NCI-H1694 treated with DMSO at 0.1 percent for 48 hours (cell line): ENCODE measurements at regions not wholly inside any gene's neighbourhood (a gene's known extent, or its start where the extent isn't known, plus 50 kb on each side); places are given as distances from the start of the nearest gene placed in this dataset.
A peak's percentile ranks its signal among the peaks of the same experiment; 100 is the strongest.

ENCODE experiments used
- DNase-seq: peaks from one replicate; lab custom pipeline; 2025; lab: John Stamatoyannopoulos, UW

DNA sequence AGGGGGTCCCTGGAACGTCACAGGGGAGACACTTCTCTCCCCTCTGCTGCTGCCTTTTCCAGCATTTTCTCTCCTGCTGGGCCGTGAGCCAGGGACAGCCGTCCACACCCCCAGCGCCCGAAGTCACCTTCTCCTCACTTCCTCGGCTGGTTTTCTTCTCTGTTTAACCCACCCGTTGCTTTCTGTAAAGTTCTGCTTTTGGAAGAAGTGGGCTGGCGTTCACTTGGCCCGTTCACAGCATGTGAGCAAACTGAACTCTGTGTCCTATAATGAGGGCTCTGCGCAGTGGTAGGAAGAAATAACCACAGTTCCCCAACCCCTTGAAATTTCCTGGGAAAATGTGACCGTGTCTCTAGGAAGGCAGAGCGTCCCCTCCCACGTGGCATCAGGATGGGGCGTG lies 187.0 kb upstream of the HDAC4 start:
- DNase-seq, result no peak

- DNase-seq, result no peak
These were observed 186.5 kb upstream of the HDAC4 start for GRCh38 chr2:239587311-239587731.

- DNase-seq, result no peak
These were observed 186.0 kb upstream of the HDAC4 start for GRCh38 chr2:239586651-239587310.

DNA sequence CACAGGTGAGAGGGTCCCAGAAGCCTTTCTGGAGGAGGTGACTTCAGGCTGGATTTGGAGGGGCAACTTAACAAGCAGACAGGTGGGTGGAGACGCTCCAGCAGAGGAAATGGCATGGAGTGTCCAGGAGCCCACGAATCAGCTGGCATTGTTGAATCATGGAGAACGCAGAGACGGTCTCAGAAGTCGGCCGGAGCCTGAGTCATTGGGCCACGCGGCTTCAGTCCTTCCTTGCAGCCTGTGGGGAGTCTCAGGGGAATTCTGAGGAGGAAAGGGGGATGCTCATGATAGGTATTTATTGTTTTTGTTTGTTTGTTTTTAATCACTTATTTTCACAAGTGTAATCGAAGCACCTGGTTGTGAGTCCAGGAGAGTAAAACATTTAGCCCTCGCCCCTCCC lies 184.6 kb upstream of the HDAC4 start:
- DNase-seq, result no peak

DNA sequence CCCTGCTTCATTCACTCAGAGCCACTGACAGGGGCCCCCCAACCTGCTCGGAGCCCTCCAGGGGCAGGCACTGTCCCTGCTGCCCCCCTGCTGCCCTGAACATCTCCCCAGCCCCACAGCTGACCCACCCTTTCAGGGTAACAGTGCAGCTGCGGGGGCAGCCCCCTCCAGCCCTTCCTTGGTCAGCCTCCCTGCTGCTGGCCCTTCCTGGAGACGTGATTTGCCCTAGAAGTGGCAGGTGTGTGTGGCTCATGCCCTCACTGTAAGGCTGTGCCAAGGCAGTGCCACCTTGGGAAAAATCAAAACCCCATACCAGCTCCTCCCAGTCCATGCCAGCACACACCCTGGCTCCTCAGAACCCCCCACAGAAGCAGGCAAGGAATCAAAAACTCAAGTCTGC lies 184.2 kb upstream of the HDAC4 start:
- DNase-seq, result no peak

DNA sequence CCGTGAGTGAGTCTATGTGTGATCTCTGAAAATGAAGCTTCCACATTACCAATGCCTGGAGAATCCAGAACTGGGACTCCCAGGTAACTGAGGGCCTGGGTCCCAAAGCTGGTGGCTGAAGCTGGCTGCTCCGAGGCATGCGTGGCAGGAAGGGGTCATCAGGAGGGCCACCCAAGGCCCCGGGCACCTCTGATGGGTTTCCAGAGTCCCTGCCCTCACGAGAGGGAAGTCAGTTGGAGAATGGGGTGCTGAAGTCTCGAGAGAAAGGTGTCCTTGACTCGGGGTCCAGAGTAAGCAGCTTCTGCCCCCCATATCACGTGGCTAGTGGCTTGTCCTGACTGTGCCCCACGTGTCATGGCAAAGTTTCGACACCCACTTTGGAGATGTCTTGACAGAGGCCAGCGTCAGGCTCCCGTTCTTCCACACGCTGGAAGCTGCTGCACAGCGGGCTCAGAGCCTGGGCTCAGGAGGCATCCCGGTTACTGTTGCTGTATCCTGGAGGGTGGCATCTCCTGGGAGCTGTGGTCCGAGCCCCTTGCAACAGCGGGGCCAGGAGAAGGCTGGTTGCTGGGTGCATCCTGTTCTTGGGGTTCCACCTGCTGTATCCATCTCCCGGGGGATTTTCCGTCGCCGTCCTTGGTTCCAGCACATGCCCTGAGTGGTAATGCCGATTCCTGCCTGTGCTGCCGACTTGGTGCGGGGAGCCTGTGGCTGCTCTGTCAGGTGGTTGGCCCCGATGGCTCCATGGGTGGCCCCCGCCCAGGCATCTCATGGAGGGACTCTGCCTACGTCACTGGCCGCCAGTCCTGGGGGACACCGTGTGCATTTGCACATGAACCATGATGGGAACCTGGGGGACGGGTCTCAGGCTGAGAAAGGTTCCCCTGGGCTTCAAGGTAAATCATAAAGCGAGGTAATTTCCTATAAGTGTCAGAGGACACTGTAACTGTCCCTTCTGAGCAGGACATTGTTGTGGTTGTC lies 183.3 kb upstream of the HDAC4 start:
- no peak for DNase-seq

DNA sequence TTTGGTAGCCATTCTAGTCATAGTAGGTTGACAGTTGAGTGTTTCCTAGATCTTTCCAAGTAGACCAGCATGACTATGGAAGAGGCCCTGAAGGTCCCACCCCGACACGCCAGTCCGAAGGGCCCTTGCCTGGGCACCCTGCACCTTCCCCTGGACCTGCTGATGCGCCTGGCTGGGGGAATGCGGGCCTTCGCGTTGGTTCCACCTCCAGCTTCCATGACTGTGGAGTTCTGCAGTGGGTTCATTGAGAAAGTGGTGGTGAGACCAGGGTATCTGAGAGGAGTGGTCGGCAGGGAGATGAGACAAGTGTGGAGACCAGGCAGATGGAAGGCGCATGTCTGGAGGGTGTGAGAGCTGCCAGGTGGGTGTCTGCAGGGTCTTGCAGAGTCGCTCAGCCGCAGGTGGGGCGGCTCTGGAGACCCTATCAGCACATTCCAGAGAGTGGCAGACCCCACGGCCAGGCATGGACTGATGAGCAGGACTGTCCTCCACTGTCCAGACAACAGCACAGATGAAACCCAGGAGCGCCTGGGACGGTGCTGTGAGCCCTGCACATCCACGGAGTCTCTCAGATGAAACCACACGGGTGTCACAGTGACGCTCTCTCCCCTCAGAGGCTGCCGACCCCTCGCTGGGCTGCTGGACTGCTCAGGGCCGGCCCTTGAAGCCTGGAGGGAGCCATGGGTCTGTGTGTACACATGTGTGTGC lies 182.5 kb upstream of the HDAC4 start:
- no peak for DNase-seq

DNA sequence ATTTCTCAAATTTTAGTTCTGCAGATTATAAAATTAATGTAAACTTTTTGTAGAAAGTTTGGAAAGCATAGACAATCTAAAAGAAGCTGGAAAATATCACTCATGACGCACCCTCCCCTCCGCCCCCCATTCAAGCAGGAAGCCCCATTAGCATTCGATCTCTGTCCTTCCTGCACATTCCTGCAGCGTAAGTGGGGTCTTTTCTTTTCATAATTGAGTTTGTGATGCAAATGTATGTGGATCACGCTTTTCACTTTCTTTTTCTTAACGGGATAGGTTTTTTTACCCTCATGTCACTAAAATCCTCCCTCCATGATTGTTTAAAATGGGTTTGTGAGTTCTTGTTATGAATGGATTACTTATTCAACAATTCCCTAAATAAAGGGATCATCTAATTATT lies 181.7 kb upstream of the HDAC4 start:
- DNase-seq, result no peak

GRCh38 chr2:239581352-239581901 lies 180.6 kb upstream of the HDAC4 start:
- no peak for DNase-seq

GRCh38 chr2:239580199-239580527 lies 179.3 kb upstream of the HDAC4 start:
- DNase-seq, result no peak

DNA sequence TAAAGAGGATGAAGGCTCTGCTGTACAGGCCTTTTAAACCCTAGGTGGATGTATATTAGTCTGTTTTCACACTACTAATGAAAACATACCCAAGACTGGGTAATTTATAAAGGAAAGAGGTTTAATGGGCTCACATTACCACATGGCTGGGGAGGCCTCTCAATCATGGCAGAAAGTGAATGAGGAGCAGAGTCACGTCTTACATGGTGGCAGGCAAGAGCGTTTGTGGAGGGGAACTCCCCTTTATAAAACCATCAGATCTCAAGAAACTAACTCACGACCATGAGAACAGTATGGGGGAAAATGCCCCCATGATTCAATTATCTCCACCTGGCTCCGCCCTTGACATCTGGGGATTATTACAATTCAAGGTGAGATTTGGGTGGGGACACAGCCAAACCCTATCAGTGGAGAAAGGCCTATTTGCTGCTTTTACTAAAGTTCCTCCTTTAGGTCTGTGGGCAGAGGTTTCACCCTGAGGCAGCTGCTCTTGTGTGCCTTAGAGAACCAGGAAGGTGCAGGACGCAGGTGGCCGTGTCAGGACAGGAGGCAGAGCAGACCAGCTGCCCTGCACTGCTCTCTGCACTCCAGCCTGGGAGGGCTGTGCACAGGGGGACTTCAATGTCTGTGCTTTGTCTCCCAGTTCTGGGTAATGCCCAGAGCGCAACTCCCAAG lies 178.8 kb upstream of the HDAC4 start:
- DNase-seq, result no peak

GRCh38 chr2:239579081-239579480 lies 178.3 kb upstream of the HDAC4 start:
- no peak for DNase-seq

GRCh38 chr2:239578381-239578780 lies 177.6 kb upstream of the HDAC4 start:
- no peak for DNase-seq

GRCh38 chr2:239577935-239578334 lies 177.1 kb upstream of the HDAC4 start:
- DNase-seq, result no peak

DNA sequence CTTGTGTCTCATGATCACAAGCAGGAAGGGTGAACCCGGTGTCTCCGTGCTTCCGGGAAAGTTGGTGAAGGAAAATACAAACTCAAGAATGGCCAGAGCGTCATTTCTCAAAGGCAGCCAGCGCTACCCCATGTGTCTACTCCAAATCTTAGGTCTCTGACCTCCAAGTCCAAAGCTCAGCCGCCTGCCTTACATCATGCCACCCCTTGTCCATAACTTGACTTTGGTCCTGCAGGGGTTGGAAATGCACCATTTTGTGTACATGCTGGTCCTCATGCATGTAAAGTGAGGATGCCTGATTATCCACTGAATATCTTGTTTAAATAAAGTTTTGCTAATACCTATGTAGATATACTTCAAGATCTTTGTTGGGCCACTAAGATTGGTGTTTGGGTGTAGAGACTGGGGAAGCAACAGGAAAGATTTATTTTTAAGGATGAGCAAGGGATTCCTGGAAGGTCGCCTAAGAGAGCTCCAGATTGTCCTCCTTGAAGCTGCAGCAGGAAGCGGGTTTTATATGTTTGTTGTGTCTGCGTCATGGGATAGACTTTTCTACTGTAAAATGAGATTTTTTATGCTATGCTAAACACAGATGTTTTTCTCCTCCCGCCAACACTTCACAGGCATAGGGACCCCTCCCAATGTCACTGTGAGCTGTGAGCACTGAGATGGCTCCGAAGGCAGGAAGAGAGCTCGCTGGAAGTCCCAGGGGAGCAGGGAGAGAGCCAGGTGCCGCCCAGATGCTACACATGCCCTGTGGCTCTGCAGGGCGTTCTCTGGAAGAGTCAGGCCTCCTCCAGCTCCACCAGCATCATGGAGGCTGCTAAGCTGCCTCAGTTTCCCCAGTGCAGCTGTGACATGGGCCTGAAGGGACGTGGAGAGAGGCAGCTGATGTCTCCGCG lies 176.2 kb upstream of the HDAC4 start:
- peak; percentile 19 for DNase-seq

DNA sequence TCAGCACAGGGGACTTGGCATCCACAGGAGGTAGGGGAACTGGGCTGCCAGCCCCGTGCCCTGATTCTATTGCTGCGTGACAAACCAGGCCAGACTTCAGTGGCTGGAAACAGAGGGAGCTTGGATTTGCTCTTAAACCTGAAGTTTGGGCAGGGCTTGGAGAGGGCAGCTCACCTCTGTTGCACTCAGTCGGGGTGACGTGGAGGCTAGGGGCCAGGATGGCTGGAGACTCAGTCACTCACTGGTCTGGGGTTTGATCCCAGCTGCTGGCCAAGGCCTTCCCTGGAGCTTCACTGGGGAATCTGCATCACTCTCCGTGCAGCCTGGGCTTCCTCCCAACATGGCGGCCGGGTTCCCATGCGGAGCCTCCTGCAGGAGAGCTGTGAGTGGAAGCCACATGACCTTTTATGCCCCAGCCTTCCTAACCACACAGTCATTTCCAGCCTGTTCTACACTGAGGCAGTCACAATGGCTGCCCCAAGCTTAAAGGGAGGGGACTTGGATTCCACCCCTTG lies 175.2 kb upstream of the HDAC4 start:
- no peak for DNase-seq

DNA sequence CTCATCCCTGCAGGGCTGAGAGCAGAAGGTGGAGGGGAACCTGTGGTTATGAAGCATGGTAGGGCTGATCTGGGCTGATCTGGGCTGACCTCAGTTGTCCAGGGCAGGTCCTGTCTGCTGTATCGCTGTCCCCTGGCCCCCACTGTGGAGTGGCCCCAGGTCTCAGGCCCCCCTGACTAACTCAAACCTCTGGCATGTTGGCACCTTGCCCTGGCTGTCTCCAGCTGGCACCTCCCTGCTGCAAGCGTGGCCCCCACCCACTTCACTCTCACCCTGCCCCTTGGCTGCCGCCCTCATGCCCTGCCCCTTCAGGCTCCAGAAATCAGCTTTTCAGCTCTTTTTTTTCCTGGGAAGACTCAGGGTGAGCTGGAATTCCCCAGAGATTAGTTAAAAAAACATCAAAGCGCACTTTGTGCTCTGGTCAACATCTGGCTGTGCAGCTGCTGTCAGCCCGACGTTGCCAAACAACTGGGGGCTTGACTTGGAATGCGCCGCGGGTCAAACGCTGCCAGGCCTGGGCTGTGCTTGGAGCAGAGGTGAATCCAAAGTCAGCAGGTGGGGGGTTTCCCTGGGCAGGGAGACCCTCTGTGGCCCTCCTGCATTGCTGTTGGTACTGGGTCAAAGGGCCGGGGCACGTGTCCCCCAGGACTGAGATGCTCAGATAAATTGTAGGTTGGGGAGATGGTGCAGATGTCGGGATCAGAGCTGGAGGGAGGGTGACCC lies 173.8 kb upstream of the HDAC4 start:
- DNase-seq, result no peak

DNA sequence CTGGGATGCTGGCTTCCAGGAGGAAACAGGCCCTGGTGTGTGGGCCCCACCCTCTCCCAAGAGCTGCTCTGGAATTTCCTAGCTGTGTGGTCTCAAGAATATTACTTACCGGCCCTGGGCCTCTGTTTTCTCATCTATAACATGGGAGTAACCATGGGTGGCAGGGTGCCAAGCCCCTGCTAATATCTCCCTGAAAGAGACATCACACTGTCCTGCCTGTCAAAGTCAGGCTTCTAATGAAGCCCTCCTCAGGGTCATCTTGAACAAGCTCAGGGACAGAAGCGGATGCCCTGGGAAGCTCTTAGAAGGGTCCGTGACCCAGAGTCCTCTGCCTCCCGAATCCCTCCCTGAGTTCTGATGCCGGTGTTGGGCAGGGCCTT lies 173.2 kb upstream of the HDAC4 start:
- no peak for DNase-seq

- no peak for DNase-seq
These were observed 170.2 kb upstream of the HDAC4 start for GRCh38 chr2:239570971-239571520.
